Brain microvascular endothelial cell (primary cell): ENCODE measurements at regions not wholly inside any gene's neighbourhood (a gene's known extent, or its start where the extent isn't known, plus 50 kb on each side); places are given as distances from the start of the nearest gene placed in this dataset.

Source experiments
- DNase-seq: peaks from one replicate; pipeline ENCODE4 v3.0.0-alpha.2; 2020
- H3K27ac ChIP-seq: fragments of 250-450 bp; sonication (Bioruptor Pico); 2 replicates; pipeline ENCODE4 v1.5.1; 2020; ENCODE audit warnings: mild to moderate bottlenecking, moderate library complexity
- H3K27me3 ChIP-seq: fragments of 250-450 bp; sonication (Bioruptor Pico); replicated peaks from 2 replicates; pipeline ENCODE4 v1.5.1; 2020; ENCODE audit warnings: mild to moderate bottlenecking
- H3K36me3 ChIP-seq: fragments of 250-450 bp; sonication (Bioruptor Pico); replicated peaks from 2 replicates; pipeline ENCODE4 v1.5.1; 2020; ENCODE audit warnings: mild to moderate bottlenecking
- H3K4me3 ChIP-seq: 2 replicates; pipeline ENCODE4 v1.5.1; 2011; ENCODE audit warnings: low read depth, mild to moderate bottlenecking, control low read depth, low read length, moderate library complexity
- in situ Hi-C: cut with HindIII; loops from 2 replicates; pipeline ENCODE4 v1.10.0; 2017; ENCODE audit warnings: low sequenced_read_pairs, low pct_ligation_motif_present
- TF ChIP-seq, protein P1 (sequence below): IDR thresholded peaks from 2 replicates; pipeline ENCODE4 v1.5.1; 2011; ENCODE audit warnings: low read depth, mild to moderate bottlenecking, moderate library complexity, low read length, control low read depth, inconsistent platforms; ENCODE audit errors: missing control alignments

DNA sequence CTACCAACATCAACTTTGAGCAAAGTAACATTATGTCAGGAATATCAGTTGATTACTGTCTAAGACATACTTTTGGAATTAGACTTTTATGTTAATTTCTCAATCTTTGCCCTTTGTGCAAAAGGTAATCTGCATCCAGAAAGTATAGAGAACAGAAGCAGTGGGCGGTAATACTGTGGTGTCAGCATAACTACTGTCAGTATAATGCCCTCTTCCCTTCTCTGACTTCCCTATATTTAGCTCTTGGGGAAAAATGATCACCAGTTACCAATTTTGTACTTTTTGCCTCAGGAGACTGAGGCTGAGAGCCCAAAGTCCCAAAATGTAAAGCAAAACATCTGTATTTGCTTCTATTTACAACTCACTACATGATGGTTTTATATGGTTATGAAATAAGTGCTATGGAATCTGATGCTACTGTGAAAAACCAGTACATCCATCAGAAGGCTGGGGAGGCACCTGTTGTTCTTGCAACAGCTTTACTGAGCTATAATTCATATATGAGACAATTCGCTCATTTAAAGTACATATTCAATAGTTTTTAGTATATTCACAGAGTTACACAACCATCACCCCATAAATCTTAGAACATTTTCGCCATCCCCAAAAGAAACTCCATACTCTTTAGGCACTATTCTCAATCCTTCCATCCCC is 51.3 kb upstream of the CD302 start:
- Histone ChIP-seq H3K36me3 (no peaks in the 10 kb centered on the region), H3K27me3 (no peaks in the 10 kb centered on the region), H3K4me3 (no peak overlapping the region), H3K27ac (no peak overlapping the region)
- in situ Hi-C loops: no loop called here
- no peak for DNase-seq
- TF ChIP-seq, protein P1, sequence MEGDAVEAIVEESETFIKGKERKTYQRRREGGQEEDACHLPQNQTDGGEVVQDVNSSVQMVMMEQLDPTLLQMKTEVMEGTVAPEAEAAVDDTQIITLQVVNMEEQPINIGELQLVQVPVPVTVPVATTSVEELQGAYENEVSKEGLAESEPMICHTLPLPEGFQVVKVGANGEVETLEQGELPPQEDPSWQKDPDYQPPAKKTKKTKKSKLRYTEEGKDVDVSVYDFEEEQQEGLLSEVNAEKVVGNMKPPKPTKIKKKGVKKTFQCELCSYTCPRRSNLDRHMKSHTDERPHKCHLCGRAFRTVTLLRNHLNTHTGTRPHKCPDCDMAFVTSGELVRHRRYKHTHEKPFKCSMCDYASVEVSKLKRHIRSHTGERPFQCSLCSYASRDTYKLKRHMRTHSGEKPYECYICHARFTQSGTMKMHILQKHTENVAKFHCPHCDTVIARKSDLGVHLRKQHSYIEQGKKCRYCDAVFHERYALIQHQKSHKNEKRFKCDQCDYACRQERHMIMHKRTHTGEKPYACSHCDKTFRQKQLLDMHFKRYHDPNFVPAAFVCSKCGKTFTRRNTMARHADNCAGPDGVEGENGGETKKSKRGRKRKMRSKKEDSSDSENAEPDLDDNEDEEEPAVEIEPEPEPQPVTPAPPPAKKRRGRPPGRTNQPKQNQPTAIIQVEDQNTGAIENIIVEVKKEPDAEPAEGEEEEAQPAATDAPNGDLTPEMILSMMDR: no peak
